Neural cell (in vitro differentiated cells): ENCODE measurements at regions not wholly inside any gene's neighbourhood (a gene's known extent, or its start where the extent isn't known, plus 50 kb on each side); places are given as distances from the start of the nearest gene placed in this dataset.

Source experiments
- EZH2 ChIP-seq: fragments of 200-600, 300-800 bp; shearing (Covaris generic), sonication (generic); IDR thresholded peaks from 2 replicates; pipeline ENCODE4 v1.6.1; 2014; ENCODE audit warnings: antibody characterized with exemption, low read length, borderline replicate concordance, mild to moderate bottlenecking; ENCODE audit not compliant: insufficient read depth, poor library complexity, severe bottlenecking
- MXI1 ChIP-seq: fragments of 450-650 bp; conservative IDR thresholded peaks from 2 replicates; pipeline ENCODE4 v1.6.1; 2014; ENCODE audit warnings: antibody characterized with exemption, mild to moderate bottlenecking; ENCODE audit not compliant: poor library complexity, severe bottlenecking
- POLR2AphosphoS5 ChIP-seq: IDR thresholded peaks from 2 replicates; pipeline ENCODE4 v1.6.1; 2012
- RAD21 ChIP-seq: fragments of 450-650 bp; conservative IDR thresholded peaks from 2 replicates; pipeline ENCODE4 v1.6.1; 2014; ENCODE audit warnings: antibody characterized with exemption, mild to moderate bottlenecking, moderate library complexity
- TAF1 ChIP-seq: IDR thresholded peaks from 2 replicates; pipeline ENCODE4 v1.6.1; 2012; ENCODE audit warnings: low read depth
- TF ChIP-seq, protein P1 (sequence below): fragments of 450-650 bp; IDR thresholded peaks from 2 replicates; pipeline ENCODE4 v1.5.1; 2014; ENCODE audit warnings: antibody characterized with exemption, mild to moderate bottlenecking, moderate library complexity; ENCODE audit not compliant: poor library complexity, severe bottlenecking

- TF ChIP-seq TAF1 (no peak), POLR2AphosphoS5 (no peak), RAD21 (no peak), MXI1 (no peak), EZH2 (no peak)
- TF ChIP-seq, protein P1, sequence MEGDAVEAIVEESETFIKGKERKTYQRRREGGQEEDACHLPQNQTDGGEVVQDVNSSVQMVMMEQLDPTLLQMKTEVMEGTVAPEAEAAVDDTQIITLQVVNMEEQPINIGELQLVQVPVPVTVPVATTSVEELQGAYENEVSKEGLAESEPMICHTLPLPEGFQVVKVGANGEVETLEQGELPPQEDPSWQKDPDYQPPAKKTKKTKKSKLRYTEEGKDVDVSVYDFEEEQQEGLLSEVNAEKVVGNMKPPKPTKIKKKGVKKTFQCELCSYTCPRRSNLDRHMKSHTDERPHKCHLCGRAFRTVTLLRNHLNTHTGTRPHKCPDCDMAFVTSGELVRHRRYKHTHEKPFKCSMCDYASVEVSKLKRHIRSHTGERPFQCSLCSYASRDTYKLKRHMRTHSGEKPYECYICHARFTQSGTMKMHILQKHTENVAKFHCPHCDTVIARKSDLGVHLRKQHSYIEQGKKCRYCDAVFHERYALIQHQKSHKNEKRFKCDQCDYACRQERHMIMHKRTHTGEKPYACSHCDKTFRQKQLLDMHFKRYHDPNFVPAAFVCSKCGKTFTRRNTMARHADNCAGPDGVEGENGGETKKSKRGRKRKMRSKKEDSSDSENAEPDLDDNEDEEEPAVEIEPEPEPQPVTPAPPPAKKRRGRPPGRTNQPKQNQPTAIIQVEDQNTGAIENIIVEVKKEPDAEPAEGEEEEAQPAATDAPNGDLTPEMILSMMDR: no peak
Measured at GRCh38 chr2:109701362-109701761, 87.2 kb downstream of the SOWAHC start.
